RWPE2 (cell line): ENCODE measurements at regions not wholly inside any gene's neighbourhood (a gene's known extent, or its start where the extent isn't known, plus 50 kb on each side); places are given as distances from the start of the nearest gene placed in this dataset.
A peak's percentile ranks its signal among the peaks of the same experiment; 100 is the strongest.

Experiments
- ATAC-seq: fragments of 200-7000 bp; cut with Tn5 transposase; 3 replicates; pipeline ENCODE4 v1.9.1; 2021; ENCODE audit warnings: low read depth
- DNase-seq: peaks from one replicate; pipeline ENCODE4 v3.0.0-alpha.2; 2020; ENCODE audit warnings: low spot score
- H3K27ac ChIP-seq: fragments of 450-650 bp; 2 replicates; pipeline ENCODE4 v1.5.1; 2017; ENCODE audit warnings: mild to moderate bottlenecking; ENCODE audit not compliant: poor library complexity, severe bottlenecking
- H3K27me3 ChIP-seq: fragments of 250-450 bp; sonication (Bioruptor Pico); 2 replicates; pipeline ENCODE4 v1.5.1; 2021; ENCODE audit warnings: mild to moderate bottlenecking, moderate library complexity; ENCODE audit not compliant: insufficient read depth, poor library complexity, severe bottlenecking
- H3K36me3 ChIP-seq: fragments of 250-450 bp; sonication (Bioruptor Pico); 2 replicates; pipeline ENCODE4 v1.5.1; 2020; ENCODE audit warnings: low read depth, mild to moderate bottlenecking, moderate library complexity
- H3K4me1 ChIP-seq: fragments of 250-450 bp; sonication (Bioruptor Pico); 2 replicates; pipeline ENCODE4 v1.5.1; 2021; ENCODE audit warnings: mild to moderate bottlenecking, moderate library complexity; ENCODE audit not compliant: insufficient read depth, poor library complexity, severe bottlenecking
- H3K4me3 ChIP-seq: fragments of 250-450 bp; sonication (Bioruptor Pico); 2 replicates; pipeline ENCODE4 v1.5.1; 2021; ENCODE audit warnings: mild to moderate bottlenecking, moderate library complexity; ENCODE audit not compliant: severe bottlenecking
- H3K9me3 ChIP-seq: fragments of 250-450 bp; sonication (Bioruptor Pico); 2 replicates; pipeline ENCODE4 v1.5.1; 2021; ENCODE audit warnings: mild to moderate bottlenecking, moderate library complexity; ENCODE audit not compliant: severe bottlenecking
- TF ChIP-seq, protein P1 (sequence below): fragments of 450-650 bp; IDR thresholded peaks from one replicate; pipeline ENCODE4 v1.5.1; 2017; ENCODE audit warnings: mild to moderate bottlenecking, moderate library complexity; ENCODE audit not compliant: poor library complexity, severe bottlenecking

DNA sequence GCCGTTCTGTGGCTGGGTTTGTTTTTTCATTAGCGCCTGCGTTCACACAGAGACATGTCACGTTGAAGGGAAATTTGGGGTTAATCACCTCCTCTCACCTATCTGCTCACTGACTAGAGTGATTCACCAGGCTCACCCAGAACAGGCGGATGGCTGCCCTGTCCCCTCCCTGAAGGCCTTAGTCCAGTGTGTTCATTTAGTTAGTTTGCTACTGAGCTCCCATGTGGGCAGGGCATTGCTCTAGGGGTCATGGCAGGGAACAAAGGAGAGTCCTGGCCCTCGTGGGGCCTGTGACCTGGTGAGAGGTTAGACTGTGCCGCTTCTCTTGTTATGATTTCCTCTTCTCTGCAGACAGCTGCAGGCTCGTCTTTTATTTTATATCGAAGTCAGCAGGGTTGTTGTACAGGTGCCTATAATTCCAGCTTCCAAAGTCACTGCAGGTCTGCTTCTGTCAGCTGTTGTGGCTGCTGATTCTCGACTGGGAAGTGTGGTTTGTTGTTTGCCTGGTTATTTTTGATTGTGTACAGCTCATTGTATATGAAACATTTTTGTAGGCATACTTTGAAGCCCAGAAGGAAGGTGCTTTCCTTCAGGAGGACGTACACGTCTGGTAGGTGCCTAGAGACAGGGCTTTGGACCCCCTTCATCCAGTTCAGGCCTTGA lies 73.4 kb upstream of the GSE1 start:
- no peak overlapping the region for H3K4me3 ChIP-seq
- H3K4me1 ChIP-seq: no peaks in the 10 kb centered on the region
- ATAC-seq (no peak), DNase-seq (no peak)
- TF ChIP-seq, protein P1, sequence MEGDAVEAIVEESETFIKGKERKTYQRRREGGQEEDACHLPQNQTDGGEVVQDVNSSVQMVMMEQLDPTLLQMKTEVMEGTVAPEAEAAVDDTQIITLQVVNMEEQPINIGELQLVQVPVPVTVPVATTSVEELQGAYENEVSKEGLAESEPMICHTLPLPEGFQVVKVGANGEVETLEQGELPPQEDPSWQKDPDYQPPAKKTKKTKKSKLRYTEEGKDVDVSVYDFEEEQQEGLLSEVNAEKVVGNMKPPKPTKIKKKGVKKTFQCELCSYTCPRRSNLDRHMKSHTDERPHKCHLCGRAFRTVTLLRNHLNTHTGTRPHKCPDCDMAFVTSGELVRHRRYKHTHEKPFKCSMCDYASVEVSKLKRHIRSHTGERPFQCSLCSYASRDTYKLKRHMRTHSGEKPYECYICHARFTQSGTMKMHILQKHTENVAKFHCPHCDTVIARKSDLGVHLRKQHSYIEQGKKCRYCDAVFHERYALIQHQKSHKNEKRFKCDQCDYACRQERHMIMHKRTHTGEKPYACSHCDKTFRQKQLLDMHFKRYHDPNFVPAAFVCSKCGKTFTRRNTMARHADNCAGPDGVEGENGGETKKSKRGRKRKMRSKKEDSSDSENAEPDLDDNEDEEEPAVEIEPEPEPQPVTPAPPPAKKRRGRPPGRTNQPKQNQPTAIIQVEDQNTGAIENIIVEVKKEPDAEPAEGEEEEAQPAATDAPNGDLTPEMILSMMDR: no peak
- no peak overlapping the region for H3K27ac ChIP-seq
- peaks cover 1% of the 10 kb centered on the region for H3K9me3 ChIP-seq
- no peaks in the 10 kb centered on the region for H3K27me3 ChIP-seq
- H3K36me3 ChIP-seq: no peaks in the 10 kb centered on the region

DNA sequence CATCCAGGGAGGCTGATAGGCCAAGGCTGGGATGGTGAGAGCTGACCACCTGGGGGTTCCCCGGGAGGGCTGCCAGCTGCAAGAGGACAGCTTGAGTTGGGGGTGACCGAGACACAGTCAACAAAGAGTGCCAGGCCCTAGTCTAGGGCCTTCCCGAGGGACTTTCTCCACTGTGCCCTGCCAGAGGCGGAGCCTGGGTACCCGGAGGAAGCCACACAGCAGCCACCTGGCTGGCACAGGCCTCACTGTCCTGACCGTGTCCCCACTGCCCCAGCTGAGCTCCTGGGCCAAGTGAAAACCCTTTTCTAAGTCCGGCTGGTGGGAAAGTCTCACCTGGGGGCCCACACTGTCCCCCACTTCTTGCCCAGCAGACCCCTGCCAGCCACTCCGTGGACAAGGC lies 71.9 kb upstream of the GSE1 start:
- Histone ChIP-seq H3K27ac (no peak overlapping the region), H3K36me3 (no peaks in the 10 kb centered on the region), H3K9me3 (peaks cover 1% of the 10 kb centered on the region), H3K4me1 (no peaks in the 10 kb centered on the region), H3K27me3 (no peaks in the 10 kb centered on the region), H3K4me3 (no peak overlapping the region)
- ATAC-seq (no peak), DNase-seq (peak; percentile 52)
- TF ChIP-seq, protein P1: no peak

DNA sequence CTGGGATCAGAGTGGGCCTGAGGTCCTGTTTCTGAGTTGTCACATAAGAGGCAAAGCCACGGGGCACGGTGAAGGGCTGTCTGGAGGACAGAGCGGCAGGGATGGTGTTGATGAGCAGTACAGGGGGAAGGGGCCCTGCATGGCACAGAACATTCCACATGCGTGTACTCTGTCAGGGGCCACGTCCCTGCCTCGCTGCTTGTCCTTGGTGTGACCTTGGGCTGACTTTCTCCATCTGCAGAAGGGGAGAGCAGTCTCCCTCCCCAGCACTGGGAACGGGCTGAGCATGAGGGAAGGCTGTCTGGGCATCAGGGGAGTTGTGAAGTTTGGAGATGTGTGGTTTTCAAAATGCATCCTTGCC lies 71.5 kb upstream of the GSE1 start:
- H3K27me3 ChIP-seq: no peaks in the 10 kb centered on the region
- H3K4me3 ChIP-seq: no peak overlapping the region
- TF ChIP-seq, protein P1: no peak
- no peak for ATAC-seq
- no peak for DNase-seq
- H3K4me1 ChIP-seq: no peaks in the 10 kb centered on the region
- no peaks in the 10 kb centered on the region for H3K36me3 ChIP-seq
- peaks cover 1% of the 10 kb centered on the region for H3K9me3 ChIP-seq
- H3K27ac ChIP-seq: no peak overlapping the region

DNA sequence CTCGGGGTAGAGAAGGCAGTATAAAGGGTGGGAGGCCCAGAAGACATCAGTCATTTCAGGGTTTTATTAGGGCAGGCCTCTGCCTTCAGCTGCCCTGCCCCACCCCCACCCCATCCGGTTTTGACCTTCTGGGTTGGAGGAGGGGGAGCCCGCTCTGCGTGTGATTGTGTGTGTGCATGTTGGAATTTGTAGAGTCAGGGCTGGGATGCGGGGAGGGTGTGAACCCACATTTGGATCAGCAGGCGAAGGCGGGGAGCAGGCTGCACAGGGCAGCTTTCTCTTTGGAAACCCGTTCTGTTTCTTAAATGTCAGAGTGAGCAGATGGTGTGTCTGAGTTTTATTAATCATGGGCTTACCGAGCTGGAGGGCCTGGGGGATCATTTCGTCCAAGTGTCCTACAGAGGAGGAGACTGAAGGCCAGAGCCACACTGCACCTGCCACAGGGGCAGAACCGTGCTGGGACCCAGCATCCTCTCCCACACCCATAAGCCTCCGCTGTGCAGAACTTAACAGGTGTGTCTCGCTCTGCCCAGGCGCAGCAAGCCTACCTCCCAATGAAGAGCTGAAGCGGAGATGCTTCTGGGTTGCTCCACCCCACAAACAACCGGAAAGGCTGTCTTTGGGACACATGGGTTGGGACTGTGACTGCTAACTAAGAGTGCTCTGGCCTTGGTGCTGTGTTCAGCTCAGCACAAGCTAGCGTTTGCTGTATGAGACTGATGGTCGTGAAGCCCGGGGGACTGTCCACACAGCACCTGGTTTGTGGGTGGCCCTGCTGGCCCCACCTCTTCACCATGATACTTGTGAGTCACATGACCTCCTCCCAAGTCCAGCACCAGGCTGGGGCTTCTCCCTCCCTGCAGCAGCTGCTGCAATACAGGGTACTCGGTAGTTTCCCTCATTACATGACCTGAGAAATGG lies 70.9 kb upstream of the GSE1 start:
- no peak overlapping the region for H3K27ac ChIP-seq

More for the DNA sequence above, 70.9 kb upstream of the GSE1 start:
- Histone ChIP-seq H3K36me3 (no peaks in the 10 kb centered on the region), H3K9me3 (peaks cover 1% of the 10 kb centered on the region), H3K4me1 (no peaks in the 10 kb centered on the region), H3K4me3 (no peak overlapping the region), H3K27me3 (no peaks in the 10 kb centered on the region)
- DNase-seq: peak; percentile 55
- TF ChIP-seq, protein P1: no peak
- ATAC-seq: 0 out of 3 replicates have a peak, but pooled peaks have one; percentile 19
